Midbrain (tissue), 1 donor: ENCODE measurements at regions not wholly inside any gene's neighbourhood (a gene's known extent, or its start where the extent isn't known, plus 50 kb on each side); places are given as distances from the start of the nearest gene placed in this dataset.
"Not testable (repeated sequence)": the region's sequence is repeated elsewhere in the genome, so short reads cannot be mapped to it uniquely, and the experiment has no call there.

Experiments used
- DNase-seq: peaks from one replicate; lab custom pipeline; 2025; lab: John Stamatoyannopoulos, UW

GRCh38 chr1:101410048-101410878 lies 173.4 kb downstream of the S1PR1 start:
- DNase-seq = no peak

GRCh38 chr1:101420406-101420805 lies 183.6 kb downstream of the S1PR1 start:
- no peak for DNase-seq

- not testable (repeated sequence) for DNase-seq
Measured at GRCh38 chr1:101428083-101428482, 191.3 kb downstream of the S1PR1 start.

- DNase-seq = no peak
Measured at GRCh38 chr1:101428562-101428961, 191.7 kb downstream of the S1PR1 start.

- no peak for DNase-seq
Measured at GRCh38 chr1:101431956-101432510, 195.2 kb downstream of the S1PR1 start.

GRCh38 chr1:101435831-101436511 lies 199.2 kb downstream of the S1PR1 start:
- no peak for DNase-seq

GRCh38 chr1:101437800-101438199 lies 201.0 kb downstream of the S1PR1 start:
- no peak for DNase-seq

- DNase-seq = no peak
Measured at GRCh38 chr1:101438359-101438758, 201.5 kb downstream of the S1PR1 start.

- DNase-seq = no peak
Measured at GRCh38 chr1:101440485-101440884, 203.7 kb downstream of the S1PR1 start.

GRCh38 chr1:101444381-101444780 lies 207.6 kb downstream of the S1PR1 start:
- DNase-seq = no peak

- DNase-seq = no peak
Measured at GRCh38 chr1:101444873-101445618, 208.2 kb downstream of the S1PR1 start.

GRCh38 chr1:101448018-101448417 lies 211.2 kb downstream of the S1PR1 start:
- DNase-seq = no peak

GRCh38 chr1:101450691-101451090 lies 213.9 kb downstream of the S1PR1 start:
- DNase-seq = not testable (repeated sequence)

- DNase-seq = no peak
Measured at GRCh38 chr1:101451888-101452287, 215.1 kb downstream of the S1PR1 start.

GRCh38 chr1:101452825-101453224 lies 216.0 kb downstream of the S1PR1 start:
- DNase-seq = no peak

GRCh38 chr1:101453844-101454243 lies 217.0 kb downstream of the S1PR1 start:
- no peak for DNase-seq

GRCh38 chr1:101455166-101455565 lies 218.3 kb downstream of the S1PR1 start:
- DNase-seq = no peak

- no peak for DNase-seq
Measured at GRCh38 chr1:101460739-101461138, 223.9 kb downstream of the S1PR1 start.

GRCh38 chr1:101463195-101463594 lies 226.4 kb downstream of the S1PR1 start:
- no peak for DNase-seq

GRCh38 chr1:101465941-101466340 lies 229.1 kb downstream of the S1PR1 start:
- no peak for DNase-seq

GRCh38 chr1:101474039-101474665 lies 237.3 kb downstream of the S1PR1 start:
- no peak for DNase-seq

GRCh38 chr1:101476541-101476940 lies 239.7 kb downstream of the S1PR1 start:
- DNase-seq = no peak
